CD4-positive, alpha-beta T cell treated with Interleukin-6 for 4 hours (primary cell): ENCODE measurements at regions not wholly inside any gene's neighbourhood (a gene's known extent, or its start where the extent isn't known, plus 50 kb on each side); places are given as distances from the start of the nearest gene placed in this dataset.
"Not testable (repeated sequence)": the region's sequence is repeated elsewhere in the genome, so short reads cannot be mapped to it uniquely, and the experiment has no call there.

Source experiments
- DNase-seq: peaks from one replicate; pipeline ENCODE4 v3.0.0-alpha.2; 2020; ENCODE audit warnings: mixed read lengths

DNA sequence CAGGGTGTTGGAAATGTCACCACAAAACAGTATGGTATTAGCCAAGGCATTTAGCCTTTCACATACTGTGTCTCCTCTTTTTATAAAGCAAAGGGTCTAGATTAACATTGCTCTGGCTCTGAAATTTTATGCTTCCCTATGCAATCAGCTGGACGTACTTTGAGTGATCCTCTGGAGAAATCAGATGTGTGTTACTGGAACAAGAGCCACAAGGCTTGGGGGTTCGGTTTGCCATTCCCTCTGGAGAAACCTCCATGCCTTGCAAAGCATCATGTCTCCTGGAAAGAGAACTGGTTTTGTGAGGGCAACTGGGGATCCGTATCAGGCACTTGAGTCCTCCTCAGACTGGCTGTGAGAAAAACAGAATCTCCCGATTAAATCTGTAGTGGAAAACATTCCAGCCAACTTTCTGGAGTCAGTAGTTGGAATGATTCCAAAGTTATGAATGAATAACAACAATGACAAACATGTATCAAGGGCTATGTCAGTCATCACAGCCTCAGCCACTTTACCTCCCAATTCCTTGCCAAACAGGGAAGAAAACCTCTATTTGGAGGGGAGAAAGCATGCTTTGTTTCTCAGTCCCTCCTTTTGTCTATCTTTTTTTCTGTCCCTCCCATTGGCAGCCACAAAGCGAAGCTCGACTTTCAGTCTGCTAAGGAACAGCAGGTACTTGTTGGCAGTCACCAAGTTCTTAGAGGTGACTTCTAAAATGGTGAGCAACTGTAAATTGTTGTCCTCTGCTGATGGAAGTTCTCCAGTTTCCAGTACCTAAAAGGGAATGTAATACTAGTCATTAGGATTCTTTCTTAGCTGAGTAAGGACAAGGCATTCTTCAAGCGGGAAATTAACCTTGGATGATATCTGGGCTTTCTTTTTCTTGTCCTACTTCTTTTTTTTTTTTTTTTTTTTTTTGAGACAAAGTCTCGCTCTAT, 864.8 kb upstream of the AUTS2 start:
- DNase-seq, result no peak

DNA sequence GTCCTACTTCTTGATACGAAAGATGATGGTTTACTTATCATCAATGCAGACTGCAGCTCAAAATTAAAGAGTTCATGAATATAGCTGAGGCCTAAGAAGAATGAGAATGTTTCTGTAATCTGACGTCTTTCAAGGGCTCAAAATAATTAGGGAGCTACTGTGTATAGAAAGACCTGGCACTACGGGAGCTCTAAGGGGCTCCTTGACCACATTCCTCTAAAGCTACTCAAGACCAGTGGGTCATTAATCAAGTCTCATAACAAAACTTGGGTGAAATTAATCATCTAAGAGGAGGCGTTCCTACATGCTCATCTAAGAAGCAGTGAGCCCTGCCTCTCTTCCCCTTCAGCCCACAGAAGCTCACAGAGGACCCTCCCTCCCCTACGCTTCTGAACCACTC, 863.8 kb upstream of the AUTS2 start:
- DNase-seq, result no peak

DNA sequence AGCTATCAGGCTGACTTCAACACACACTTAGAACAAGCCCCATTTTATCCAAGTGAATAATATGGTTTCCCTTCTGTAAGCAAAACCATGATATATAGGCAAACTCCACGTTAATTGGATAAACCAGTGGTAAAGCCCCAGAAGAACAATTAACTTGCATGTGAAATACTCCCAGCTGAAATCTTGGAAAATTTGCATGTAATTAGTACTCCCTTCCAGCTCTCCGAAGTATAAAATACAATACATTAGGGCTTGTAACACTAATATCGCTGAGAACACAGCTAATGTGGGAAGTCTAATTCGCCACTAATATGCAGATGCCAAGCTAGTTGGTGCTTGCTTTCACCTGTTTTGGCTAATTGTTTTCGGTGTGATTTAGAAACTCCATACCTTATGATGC, 859.0 kb upstream of the AUTS2 start:
- DNase-seq, result no peak

DNA sequence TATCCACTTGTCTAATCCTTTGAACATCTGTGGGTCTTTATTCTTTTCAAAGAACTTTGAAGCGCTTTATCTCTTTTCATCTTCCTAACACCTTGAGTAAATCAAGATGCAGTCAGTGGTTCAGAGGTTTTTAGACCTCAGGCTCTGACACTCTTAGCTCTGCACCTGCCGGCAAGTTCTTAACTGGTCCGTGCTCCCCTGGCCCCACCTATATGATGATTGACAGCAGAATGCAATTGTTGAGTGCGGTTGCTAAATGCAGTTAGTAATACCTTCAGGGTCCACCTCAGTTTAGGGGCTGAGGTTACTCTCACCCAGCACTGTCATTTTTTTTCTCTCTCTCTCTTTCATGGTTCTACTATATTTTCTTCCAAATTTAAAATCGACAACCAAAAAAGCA, 854.2 kb upstream of the AUTS2 start:
- no peak for DNase-seq

DNA sequence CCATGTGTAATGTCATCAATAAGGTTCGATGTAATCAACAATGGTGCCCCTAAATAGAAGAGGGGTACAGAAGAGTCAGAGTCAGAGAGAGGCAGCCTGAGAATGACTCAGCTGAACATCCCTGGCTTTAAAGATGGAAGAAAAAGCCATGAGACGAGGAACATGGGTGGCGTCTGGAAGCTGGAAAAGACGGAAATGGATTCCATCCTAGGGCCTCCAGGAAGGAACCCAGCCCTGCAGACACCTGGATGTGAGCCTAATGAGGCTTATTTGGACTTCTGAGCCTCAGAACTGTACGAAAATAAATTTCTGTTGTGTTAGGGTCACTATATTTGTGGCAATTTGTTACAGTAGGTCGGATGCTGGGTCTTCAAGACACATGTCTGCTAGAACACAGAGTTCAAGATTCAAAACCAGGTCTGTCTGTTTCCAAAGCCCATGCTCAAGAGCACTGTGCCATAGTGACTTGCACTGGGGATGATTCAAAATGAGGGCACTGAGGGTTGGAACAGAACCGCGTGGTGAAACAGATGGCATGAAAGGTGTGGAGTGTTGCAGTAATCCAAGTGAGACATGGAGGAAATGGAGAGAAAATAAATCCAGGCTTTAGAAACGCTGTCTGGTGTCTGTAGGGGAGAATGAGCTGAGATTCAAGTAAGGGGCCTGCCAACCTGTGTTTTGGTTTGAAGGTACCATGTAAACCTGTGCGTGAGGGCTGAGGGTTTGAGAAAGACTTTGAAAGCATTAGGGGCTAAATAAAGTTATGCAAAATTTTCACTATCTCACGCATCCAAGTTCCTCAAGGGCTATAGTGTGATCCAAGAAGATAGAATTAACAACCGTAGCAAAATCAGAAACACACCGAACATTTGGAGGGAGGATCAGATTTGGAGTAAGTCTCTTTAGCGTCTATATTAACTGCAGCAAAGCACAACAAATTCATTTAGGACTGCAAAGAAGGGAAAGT, 849.1 kb upstream of the AUTS2 start:
- no peak for DNase-seq

DNA sequence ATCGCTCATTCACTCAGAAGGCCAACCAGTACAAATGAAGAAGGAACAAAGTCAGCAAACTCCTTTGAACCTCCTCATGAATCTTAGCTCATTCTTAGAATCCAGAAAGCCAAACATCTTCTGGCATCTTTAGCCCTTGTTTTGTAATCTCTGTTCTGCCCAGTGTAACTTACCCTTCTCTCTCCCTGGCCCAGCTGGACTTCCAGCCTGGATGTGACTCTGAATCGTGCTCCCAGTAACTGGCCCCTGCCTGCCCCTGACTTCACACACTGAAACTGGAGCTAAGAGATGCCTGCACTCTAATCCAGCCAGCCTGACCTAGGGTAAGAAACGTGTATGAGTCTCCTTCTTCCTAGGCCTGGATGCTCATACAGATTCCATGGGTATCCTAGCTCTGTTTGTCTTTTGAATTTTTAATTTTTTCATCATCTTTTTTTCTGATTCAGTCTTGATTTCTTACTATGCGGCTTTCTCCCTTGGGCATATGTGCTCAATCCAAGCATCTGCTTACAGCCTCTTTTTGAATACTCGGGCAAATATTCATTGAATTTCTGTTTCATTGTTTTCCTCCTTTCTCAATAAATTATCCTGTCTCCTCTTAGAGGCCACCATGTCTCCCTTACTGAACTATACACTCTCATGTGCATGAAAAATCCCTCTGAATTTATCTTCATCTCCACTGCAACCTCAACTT, 845.6 kb upstream of the AUTS2 start:
- no peak for DNase-seq

- no peak for DNase-seq
These were observed 843.9 kb upstream of the AUTS2 start for GRCh38 chr7:68754414-68754813.

DNA sequence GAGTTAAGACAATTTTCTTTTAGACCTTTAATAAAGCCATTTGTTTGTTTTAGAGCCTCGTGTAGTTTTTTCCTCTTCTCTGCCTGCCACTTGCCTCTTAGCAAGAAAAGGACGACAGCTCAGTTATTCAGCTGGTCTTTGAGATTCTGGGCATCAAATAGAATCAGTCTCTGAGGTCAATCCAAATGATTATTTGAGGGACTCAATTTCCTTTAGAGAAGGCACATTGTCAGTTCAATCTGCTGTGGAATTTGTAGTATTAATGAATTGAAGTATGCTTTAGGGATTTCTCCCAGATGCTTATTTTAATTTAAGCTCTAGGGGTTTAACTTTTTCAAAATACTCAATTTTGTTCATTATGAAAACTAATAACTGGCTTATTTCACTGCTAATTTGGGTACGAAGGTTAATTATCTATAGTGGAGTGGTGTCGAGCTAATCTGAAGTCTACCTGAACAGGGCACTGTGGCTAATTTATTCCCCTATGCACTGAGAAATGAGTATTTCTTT, 841.2 kb upstream of the AUTS2 start:
- DNase-seq, result no peak

- DNase-seq, result no peak
These were observed 837.7 kb upstream of the AUTS2 start for GRCh38 chr7:68760556-68760955.

DNA sequence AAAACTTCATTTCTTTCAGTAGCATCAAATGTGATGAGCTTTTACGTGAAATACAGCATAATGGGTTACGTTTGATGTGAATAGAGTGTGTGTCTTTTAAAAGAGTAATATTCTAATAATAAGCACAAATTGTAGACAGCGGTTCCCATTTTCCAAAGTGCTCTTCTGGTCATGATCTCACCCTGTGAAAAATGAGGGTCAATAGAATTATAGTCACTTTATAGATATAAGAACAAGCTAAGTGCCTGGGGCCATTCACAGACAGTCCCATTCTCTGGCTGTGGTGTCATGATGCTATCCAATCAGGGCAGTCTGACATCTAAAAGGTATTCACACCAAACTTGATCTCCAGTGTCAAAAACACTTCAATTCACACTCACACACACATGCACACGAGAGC, 830.8 kb upstream of the AUTS2 start:
- DNase-seq, result no peak

DNA sequence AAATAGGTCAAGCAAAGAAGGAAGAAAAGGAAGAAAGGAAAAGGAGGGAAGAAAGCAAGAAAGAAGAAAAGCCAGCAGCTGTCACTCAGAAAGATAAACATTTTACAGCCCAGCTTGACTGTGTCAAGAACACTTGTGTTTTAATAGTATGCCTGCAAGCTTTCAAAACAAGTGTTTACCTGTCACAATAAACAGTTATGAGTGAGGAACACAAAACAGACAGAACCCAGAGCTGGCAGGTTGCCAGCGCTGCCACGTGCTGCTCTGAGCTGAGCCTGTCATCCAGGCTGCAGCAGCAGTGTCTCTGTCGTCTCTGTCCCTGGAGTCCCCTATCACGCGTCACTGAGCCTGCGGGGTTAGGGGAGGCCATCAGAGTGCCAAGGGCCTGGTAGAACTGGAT, 827.6 kb upstream of the AUTS2 start:
- DNase-seq, result no peak

- no peak for DNase-seq
These were observed 821.9 kb upstream of the AUTS2 start for GRCh38 chr7:68776326-68776725.

GRCh38 chr7:68783684-68784083, 814.6 kb upstream of the AUTS2 start:
- DNase-seq, result no peak

DNA sequence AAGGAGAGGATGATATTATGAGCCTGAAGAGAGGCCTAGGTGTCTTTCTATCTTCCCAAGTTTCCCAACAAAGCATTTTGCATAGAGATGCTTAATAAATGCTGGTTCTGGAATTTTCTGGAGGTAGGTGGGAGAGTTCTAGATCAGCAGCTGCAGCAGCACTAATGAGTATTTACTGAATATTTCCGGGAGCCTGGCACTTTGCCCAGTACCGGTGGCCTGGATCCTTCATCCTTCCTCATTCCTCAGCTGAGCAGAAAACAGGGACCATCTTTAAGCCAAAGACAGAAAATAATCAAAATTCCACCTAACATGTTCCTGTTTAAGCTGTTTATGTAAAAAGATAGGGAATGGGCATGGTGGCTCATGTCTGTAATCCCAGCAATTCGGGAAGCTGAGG, 813.2 kb upstream of the AUTS2 start:
- DNase-seq, result no peak

DNA sequence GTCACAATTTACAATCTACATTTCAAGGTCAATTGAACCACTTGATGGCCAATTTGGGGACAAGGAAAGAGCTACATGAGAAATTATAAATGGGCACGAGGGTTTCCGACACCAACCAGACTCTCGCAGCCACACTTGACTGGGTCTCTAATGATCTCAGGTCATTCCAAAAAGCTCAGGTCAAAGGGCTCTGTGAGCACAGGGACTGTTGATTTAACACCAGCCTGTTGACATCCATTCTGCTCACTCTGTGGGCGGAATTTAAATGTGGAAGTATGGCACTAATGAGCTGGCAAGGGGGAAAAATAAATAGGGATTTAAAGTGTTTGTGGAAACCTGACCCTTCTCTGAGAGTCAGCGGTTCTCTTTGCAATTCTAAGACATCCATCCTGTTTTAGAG, 810.7 kb upstream of the AUTS2 start:
- DNase-seq, result no peak

- not testable (repeated sequence) for DNase-seq
These were observed 809.7 kb upstream of the AUTS2 start for GRCh38 chr7:68788529-68788928.

DNA sequence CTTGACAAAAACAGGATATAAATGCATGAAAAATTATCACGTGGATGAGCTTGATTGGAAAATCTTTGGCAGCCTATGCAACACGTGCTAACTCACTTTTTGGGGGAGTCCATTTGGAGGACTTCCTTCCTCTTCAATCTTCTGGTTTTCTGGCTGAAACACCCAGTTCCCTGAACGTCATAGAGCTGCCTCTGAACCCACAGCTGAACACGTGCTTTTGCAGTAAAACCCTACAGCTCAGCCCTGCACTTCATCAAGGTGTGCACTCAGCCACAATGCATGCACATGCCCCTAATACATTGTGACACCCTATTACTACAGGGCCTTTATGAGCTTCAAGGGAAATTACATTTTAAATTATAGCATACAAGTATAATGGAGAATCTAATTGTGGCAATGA, 808.7 kb upstream of the AUTS2 start:
- no peak for DNase-seq

- no peak for DNase-seq
These were observed 805.9 kb upstream of the AUTS2 start for GRCh38 chr7:68792351-68792750.

DNA sequence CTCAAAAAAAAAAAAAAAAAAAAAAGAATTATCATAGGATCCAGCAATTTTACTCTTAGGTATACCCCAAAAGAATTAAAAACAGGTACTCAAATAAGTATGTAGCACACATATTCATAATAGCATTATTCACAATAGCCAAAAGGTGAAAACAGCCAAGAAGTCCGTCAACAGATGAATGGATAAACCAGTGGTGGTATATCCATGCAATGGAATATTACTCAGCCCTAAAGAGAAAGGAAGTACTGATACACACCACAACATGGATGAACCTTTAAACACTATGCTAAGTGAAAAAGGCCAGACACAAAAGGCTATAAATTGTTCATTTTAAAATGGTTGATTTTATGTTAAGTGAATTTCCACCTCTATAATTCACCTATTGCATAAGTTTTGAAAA, 804.8 kb upstream of the AUTS2 start:
- DNase-seq, result no peak

- DNase-seq, result no peak
These were observed 798.0 kb upstream of the AUTS2 start for GRCh38 chr7:68800316-68800715.

GRCh38 chr7:68805159-68805558, 793.1 kb upstream of the AUTS2 start:
- no peak for DNase-seq

GRCh38 chr7:68807666-68808065, 790.6 kb upstream of the AUTS2 start:
- no peak for DNase-seq

DNA sequence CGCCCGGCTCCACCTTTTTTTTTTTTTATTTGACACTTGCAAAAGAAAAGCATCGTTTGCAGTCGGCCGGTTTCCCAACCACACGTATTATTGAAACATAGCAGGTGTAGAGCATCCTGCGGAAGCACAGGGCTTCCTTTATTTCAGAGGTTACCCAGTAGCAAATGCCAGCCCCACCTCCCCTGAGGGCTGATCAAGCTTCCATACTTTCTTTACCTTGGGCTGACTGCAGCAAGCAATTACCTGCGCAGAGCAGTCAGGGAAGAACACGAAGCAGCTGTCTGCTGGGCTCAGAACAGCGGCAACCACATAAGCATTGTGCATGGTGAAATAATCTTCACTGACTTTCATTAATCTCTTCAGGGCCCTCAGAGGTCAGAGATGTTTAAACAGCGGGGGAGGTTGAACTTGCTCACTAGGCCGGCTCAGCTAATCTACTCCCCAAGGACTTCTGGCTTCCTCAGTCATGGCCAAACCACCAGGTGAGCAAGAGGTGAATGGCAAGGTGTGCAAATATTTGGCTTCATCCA, 784.7 kb upstream of the AUTS2 start:
- DNase-seq, result no peak
